Keratinocyte (primary cell): ENCODE measurements at regions not wholly inside any gene's neighbourhood (a gene's known extent, or its start where the extent isn't known, plus 50 kb on each side); places are given as distances from the start of the nearest gene placed in this dataset.

Source experiments
- DNase-seq: peaks from one replicate; pipeline ENCODE4 v3.0.0-alpha.2; 2011; ENCODE audit warnings: low read depth, missing footprints, low spot score
- FAIRE-seq: peaks from 2 replicates; lab custom pipeline; 2011; peaks lifted over from hg19 to GRCh38; lab: Jason Lieb, UNC
- H2AFZ ChIP-seq: 2 replicates; pipeline ENCODE4 v1.6.0; 2012; ENCODE audit warnings: low read length, control low read depth, inconsistent platforms; ENCODE audit not compliant: control insufficient read depth
- H3K27ac ChIP-seq: 2 replicates; pipeline ENCODE4 v1.5.1; 2011; ENCODE audit warnings: low read length; ENCODE audit not compliant: control insufficient read depth, insufficient read depth
- H3K27me3 ChIP-seq: 3 replicates; pipeline ENCODE4 v1.6.0; 2011; ENCODE audit warnings: low read length; ENCODE audit not compliant: control insufficient read depth, insufficient read depth; ENCODE audit errors: extremely low read depth
- H3K36me3 ChIP-seq, 2 experiments: 2 replicates in 1 of 2; 3 replicates in 1 of 2; pipeline ENCODE4 v1.5.1; 2011; ENCODE audit warnings: low read length in 2 of 2, mild to moderate bottlenecking in 1 of 2; ENCODE audit not compliant: control insufficient read depth in 2 of 2, insufficient read depth in 2 of 2; ENCODE audit errors: extremely low read depth in 1 of 2
- H3K4me1 ChIP-seq: 3 replicates; pipeline ENCODE4 v1.5.1; 2011; ENCODE audit warnings: low read length; ENCODE audit not compliant: control insufficient read depth, insufficient read depth; ENCODE audit errors: extremely low read depth
- H3K4me2 ChIP-seq: 3 replicates; pipeline ENCODE4 v1.6.0; 2011; ENCODE audit warnings: low read depth, low read length; ENCODE audit not compliant: control insufficient read depth, insufficient read depth; ENCODE audit errors: extremely low read depth
- H3K4me3 ChIP-seq, 3 experiments: fragments of 200-600 bp in 1 of 3; sonication (generic) in 1 of 3; 2 replicates in 2 of 3; 3 replicates in 1 of 3; pipeline ENCODE4 v1.5.1; 2011 to 2016; ENCODE audit warnings: low read length in 3 of 3, mild to moderate bottlenecking in 3 of 3, control low read depth in 2 of 3, inconsistent platforms in 1 of 3, low read depth in 1 of 3, mixed read lengths in 1 of 3, mixed run types in 1 of 3, moderate library complexity in 1 of 3; ENCODE audit not compliant: control insufficient read depth in 2 of 3, insufficient read depth in 2 of 3; ENCODE audit errors: extremely low read depth in 1 of 3
- H3K79me2 ChIP-seq: 2 replicates; pipeline ENCODE4 v1.6.0; 2012; ENCODE audit warnings: low read length; ENCODE audit not compliant: control insufficient read depth, insufficient read depth
- H3K9ac ChIP-seq: 3 replicates; pipeline ENCODE4 v1.6.0; 2011; ENCODE audit warnings: low read length; ENCODE audit not compliant: control insufficient read depth, insufficient read depth; ENCODE audit errors: extremely low read depth
- H3K9me1 ChIP-seq: 3 replicates; pipeline ENCODE4 v1.6.0; 2011; ENCODE audit warnings: low read length; ENCODE audit not compliant: control insufficient read depth, insufficient read depth; ENCODE audit errors: extremely low read depth
- H3K9me3 ChIP-seq: 2 replicates; pipeline ENCODE4 v1.5.1; 2012; ENCODE audit warnings: low read depth, low read length; ENCODE audit not compliant: control insufficient read depth
- H4K20me1 ChIP-seq: 3 replicates; pipeline ENCODE4 v1.6.0; 2011; ENCODE audit warnings: low read length; ENCODE audit not compliant: control insufficient read depth, insufficient read depth; ENCODE audit errors: extremely low read depth
- CTCF ChIP-seq, 3 experiments: IDR thresholded peaks in 1 of 3; conservative IDR thresholded peaks in 1 of 3; optimal IDR thresholded peaks in 1 of 3; 2 replicates in 2 of 3; 3 replicates in 1 of 3; pipeline versions ENCODE3 to v1.5.1; 2011; ENCODE audit warnings: low read length in 3 of 3, mild to moderate bottlenecking in 3 of 3, moderate library complexity in 2 of 3, control low read depth in 1 of 3, inconsistent platforms in 1 of 3; ENCODE audit not compliant: insufficient read depth in 2 of 3; ENCODE audit errors: extremely low read depth in 1 of 3
- EZH2 ChIP-seq: IDR thresholded peaks from one replicate; pipeline ENCODE4 v1.6.1; 2012; ENCODE audit warnings: inconsistent platforms, mild to moderate bottlenecking, low read length, moderate library complexity
- dilution Hi-C: fragments of 300-500 bp; cut with MboI; formaldehyde crosslinking; loops from one replicate; pipeline ENCODE4 v1.7.0; 2020; ENCODE audit warnings: low sequenced_read_pairs; ENCODE audit not compliant: extremely low pct_ligation_motif_present

DNA sequence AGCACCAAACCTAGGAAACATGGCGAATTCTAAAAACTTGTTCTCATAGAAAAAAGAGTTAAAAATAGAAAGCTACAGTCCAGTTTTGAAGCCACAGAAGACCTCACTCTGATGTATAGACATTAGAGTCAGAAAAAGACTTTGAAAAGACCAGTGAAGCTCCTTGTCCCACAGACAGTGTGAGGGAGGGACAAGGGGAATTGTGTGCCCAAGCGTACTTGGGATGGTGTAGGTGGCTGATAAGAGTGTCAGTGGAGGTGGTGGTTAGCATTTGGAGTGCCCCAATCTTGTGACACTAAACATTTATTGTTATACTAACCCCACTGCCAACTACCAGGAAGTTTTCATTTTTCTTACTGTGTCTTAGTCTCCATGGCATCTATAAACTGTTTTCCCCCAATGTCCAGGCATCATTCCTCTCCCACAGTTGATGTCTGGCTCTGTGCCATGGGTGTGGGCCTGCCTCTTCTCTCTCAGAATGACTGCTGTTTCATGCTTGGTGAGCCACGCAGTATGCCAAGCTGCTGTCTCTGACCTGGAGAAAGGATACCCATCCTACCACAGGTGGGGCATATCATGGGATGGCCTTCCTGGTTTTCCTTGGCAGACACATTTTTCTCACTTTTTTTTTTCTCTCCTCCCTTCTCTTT is 161.4 kb downstream of the RPIA start:
- no peaks in the 10 kb centered on the region for H3K36me3 ChIP-seq
- no peaks in the 10 kb centered on the region for H3K9me3 ChIP-seq
- no peak for FAIRE-seq
- H3K27me3 ChIP-seq, result no peaks in the 10 kb centered on the region
- no peaks in the 10 kb centered on the region for H3K79me2 ChIP-seq
- no peak overlapping the region for H3K9ac ChIP-seq
- H4K20me1 ChIP-seq, result no peaks in the 10 kb centered on the region
- no peak for DNase-seq
- no peak overlapping the region for H3K4me3 ChIP-seq
- H3K9me1 ChIP-seq, result no peaks in the 10 kb centered on the region
- H3K4me2 ChIP-seq, result no peak overlapping the region
- TF ChIP-seq EZH2 (no peak), CTCF (optimal IDR thresholded peaks at IDR 0.05 in 1 of 3, IDR thresholded peaks at IDR 0.05 in 1 of 3, conservative IDR thresholded peaks at IDR 0.05 in 1 of 3; ENCODE audit: extremely low read depth in 1 of 3, insufficient read depth in 2 of 3, low read length in 3 of 3) (no peak)
- dilution Hi-C loops, result no loop called here
- H2AFZ ChIP-seq, result no peak overlapping the region
- no peak overlapping the region for H3K27ac ChIP-seq
- no peaks in the 10 kb centered on the region for H3K4me1 ChIP-seq

DNA sequence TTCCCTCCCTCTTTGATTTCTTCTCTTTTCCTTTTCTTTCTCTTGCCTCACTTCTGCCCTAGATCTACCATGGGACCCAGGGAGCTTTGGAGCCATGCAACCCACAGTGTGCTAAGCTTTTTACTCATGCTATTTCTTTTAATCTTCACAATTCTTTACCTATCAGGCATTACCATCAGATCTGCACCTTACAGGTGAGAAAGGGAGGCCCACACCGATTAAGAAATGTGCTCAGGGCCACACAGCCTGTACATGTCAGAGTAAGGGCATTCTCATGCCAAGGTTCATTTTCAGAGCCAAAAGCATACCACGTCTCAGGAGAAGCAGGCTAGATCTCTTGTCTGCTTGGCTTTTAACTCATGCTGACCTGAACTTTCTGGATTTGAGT is 161.9 kb downstream of the RPIA start:
- Histone ChIP-seq H3K4me1 (no peaks in the 10 kb centered on the region), H3K4me2 (no peak overlapping the region), H4K20me1 (no peaks in the 10 kb centered on the region), H3K27me3 (no peaks in the 10 kb centered on the region), H3K79me2 (no peaks in the 10 kb centered on the region), H3K9ac (no peak overlapping the region), H3K27ac (no peak overlapping the region), H3K4me3 (no peak overlapping the region), H3K36me3 (no peaks in the 10 kb centered on the region), H2AFZ (no peak overlapping the region), H3K9me1 (no peaks in the 10 kb centered on the region), H3K9me3 (no peaks in the 10 kb centered on the region)
- no peak for DNase-seq
- no peak for TF ChIP-seq EZH2
- no peak for TF ChIP-seq CTCF (optimal IDR thresholded peaks at IDR 0.05 in 1 of 3, IDR thresholded peaks at IDR 0.05 in 1 of 3, conservative IDR thresholded peaks at IDR 0.05 in 1 of 3; ENCODE audit: extremely low read depth in 1 of 3, insufficient read depth in 2 of 3, low read length in 3 of 3)
- dilution Hi-C loops, result no loop called here
- FAIRE-seq, result no peak
